Keratinocyte (primary cell): ENCODE measurements at regions not wholly inside any gene's neighbourhood (a gene's known extent, or its start where the extent isn't known, plus 50 kb on each side); places are given as distances from the start of the nearest gene placed in this dataset.

ENCODE experiments used
- EZH2 ChIP-seq: IDR thresholded peaks from one replicate; pipeline ENCODE4 v1.6.1; 2012; ENCODE audit warnings: inconsistent platforms, mild to moderate bottlenecking, low read length, moderate library complexity
- TF ChIP-seq, protein P1 (sequence below), 3 experiments: IDR thresholded peaks in 1 of 3; conservative IDR thresholded peaks in 1 of 3; optimal IDR thresholded peaks in 1 of 3; 2 replicates in 2 of 3; 3 replicates in 1 of 3; pipeline versions ENCODE3 to v1.5.1; 2011; ENCODE audit warnings: low read length in 3 of 3, mild to moderate bottlenecking in 3 of 3, moderate library complexity in 2 of 3, control low read depth in 1 of 3, inconsistent platforms in 1 of 3; ENCODE audit not compliant: insufficient read depth in 2 of 3; ENCODE audit errors: extremely low read depth in 1 of 3

DNA sequence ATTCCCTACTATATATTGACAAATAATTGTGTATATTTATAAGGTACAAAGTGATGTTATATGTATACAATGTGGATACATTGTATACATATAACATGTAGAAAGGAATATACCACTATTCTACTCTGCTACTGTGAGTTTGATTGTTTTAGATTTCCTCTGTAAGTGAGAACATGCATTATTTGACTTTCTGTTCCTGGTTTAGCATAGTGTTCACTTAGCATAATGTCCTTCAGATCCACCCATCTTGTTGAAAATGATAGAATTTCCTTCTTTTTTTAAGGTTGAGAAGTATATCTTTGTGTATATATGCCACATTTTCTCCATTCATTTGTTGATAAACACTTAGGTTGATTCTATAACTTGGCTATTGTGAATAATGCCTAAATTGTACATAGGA, 140.8 kb upstream of the BDNF start:
- TF ChIP-seq, protein P1, sequence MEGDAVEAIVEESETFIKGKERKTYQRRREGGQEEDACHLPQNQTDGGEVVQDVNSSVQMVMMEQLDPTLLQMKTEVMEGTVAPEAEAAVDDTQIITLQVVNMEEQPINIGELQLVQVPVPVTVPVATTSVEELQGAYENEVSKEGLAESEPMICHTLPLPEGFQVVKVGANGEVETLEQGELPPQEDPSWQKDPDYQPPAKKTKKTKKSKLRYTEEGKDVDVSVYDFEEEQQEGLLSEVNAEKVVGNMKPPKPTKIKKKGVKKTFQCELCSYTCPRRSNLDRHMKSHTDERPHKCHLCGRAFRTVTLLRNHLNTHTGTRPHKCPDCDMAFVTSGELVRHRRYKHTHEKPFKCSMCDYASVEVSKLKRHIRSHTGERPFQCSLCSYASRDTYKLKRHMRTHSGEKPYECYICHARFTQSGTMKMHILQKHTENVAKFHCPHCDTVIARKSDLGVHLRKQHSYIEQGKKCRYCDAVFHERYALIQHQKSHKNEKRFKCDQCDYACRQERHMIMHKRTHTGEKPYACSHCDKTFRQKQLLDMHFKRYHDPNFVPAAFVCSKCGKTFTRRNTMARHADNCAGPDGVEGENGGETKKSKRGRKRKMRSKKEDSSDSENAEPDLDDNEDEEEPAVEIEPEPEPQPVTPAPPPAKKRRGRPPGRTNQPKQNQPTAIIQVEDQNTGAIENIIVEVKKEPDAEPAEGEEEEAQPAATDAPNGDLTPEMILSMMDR (optimal IDR thresholded peaks at IDR 0.05 in 1 of 3, IDR thresholded peaks at IDR 0.05 in 1 of 3, conservative IDR thresholded peaks at IDR 0.05 in 1 of 3; ENCODE audit: extremely low read depth in 1 of 3, insufficient read depth in 2 of 3, low read length in 3 of 3): no peak
- no peak for TF ChIP-seq EZH2
